T-helper 17 cell (primary cell): ENCODE measurements at regions not wholly inside any gene's neighbourhood (a gene's known extent, or its start where the extent isn't known, plus 50 kb on each side); places are given as distances from the start of the nearest gene placed in this dataset.

ENCODE experiments used
- ATAC-seq: fragments of 150-1000 bp; cut with Tn5 transposase; 2 replicates; pipeline ENCODE4 v1.10.0; 2021; ENCODE audit warnings: mild to moderate bottlenecking, moderate library complexity
- DNase-seq, 3 donors: peaks; one replicate each; pipeline versions ENCODE4 v3.0.0 to v3.0.0-alpha.2; 2020 to 2021
- H3K9me3 ChIP-seq: one replicate; pipeline ENCODE4 v1.7.0; 2013; ENCODE audit warnings: low read length, mild to moderate bottlenecking; ENCODE audit not compliant: control insufficient read depth, poor library complexity, severe bottlenecking
- H3K27ac Mint-ChIP-seq: one replicate; pipeline ENCODE4 v1.8.0; 2022; ENCODE audit warnings: mild to moderate bottlenecking, moderate library complexity, mixed read lengths
- H3K27me3 Mint-ChIP-seq: one replicate; pipeline ENCODE4 v1.8.0; 2022; ENCODE audit warnings: mixed read lengths
- H3K36me3 Mint-ChIP-seq: one replicate; pipeline ENCODE4 v1.8.0; 2022; ENCODE audit warnings: low read depth, mixed read lengths
- H3K4me1 Mint-ChIP-seq: one replicate; pipeline ENCODE4 v1.8.0; 2022; ENCODE audit warnings: mild to moderate bottlenecking, mixed read lengths
- H3K4me3 Mint-ChIP-seq: one replicate; pipeline ENCODE4 v1.8.0; 2022; ENCODE audit warnings: mild to moderate bottlenecking, moderate library complexity, mixed read lengths

GRCh38 chr12:86543716-86544115 lies 287.5 kb upstream of the MGAT4C start:
- H3K27me3 Mint-ChIP-seq, result no peaks in the 10 kb centered on the region
- ATAC-seq (no peak), DNase-seq (no peak)
- H3K4me1 Mint-ChIP-seq, result no peaks in the 10 kb centered on the region
- no peak overlapping the region for H3K4me3 Mint-ChIP-seq
- H3K36me3 Mint-ChIP-seq, result no peaks in the 10 kb centered on the region
- no peak overlapping the region for H3K27ac Mint-ChIP-seq
- H3K9me3 ChIP-seq, result no peaks in the 10 kb centered on the region

DNA sequence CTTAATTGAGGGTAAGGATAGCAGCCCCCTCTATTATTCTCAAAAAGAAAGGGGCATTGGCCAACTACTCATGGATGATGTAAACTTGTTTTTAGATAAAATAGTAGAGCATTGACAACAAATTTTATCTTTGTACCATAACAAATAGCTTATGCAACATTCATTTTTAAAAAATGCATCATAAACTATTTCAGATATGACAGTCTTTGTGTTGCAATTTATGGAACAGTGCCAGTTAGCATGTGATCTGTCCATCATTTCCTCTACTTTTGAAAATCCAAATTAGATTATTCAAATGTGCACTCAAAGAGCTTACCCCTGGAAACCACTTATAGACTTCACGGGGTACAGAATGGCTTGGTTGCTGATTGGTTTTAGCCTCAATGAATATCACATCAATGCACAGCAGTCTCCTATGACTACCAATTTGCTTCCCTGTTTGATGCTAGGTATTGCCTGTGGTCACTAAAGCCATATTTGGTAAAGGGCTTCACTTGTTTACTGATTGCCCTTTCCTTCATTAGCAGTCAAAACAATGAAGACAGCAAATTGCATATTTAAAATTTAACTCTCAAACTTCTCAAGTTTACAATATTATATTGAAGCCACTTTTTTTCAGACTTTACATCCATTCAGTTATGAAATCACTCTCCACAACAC lies 274.9 kb upstream of the MGAT4C start:
- H3K9me3 ChIP-seq, result no peaks in the 10 kb centered on the region
- H3K4me3 Mint-ChIP-seq, result no peak overlapping the region
- ATAC-seq (no peak), DNase-seq (no peak)
- H3K27ac Mint-ChIP-seq, result no peak overlapping the region
- no peaks in the 10 kb centered on the region for H3K4me1 Mint-ChIP-seq
- H3K36me3 Mint-ChIP-seq, result no peaks in the 10 kb centered on the region
- no peaks in the 10 kb centered on the region for H3K27me3 Mint-ChIP-seq

GRCh38 chr12:86526060-86526595 lies 269.9 kb upstream of the MGAT4C start:
- H3K4me1 Mint-ChIP-seq, result no peaks in the 10 kb centered on the region

DNA sequence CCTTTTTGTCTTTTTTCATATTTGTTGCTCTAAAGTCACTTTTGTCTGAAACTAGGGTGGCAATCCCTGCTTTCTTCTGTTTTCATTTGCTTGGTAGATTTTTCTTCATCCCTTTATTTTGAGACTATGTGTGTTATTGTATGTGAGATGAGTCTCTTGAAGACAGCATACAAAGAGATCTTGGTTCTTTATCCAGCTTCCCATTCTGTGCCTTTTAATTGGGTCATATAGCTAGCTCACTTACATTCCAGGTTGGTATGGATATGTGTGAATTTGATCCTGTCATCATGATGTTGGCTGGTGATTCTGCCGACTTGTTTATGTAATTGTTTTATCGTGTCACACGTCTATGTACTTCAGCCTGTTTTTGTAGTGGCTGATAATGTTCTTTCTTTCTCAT lies 267.7 kb upstream of the MGAT4C start:
- ATAC-seq (no peak), DNase-seq (no peak)
- no peaks in the 10 kb centered on the region for H3K36me3 Mint-ChIP-seq
- H3K4me1 Mint-ChIP-seq, result no peaks in the 10 kb centered on the region
- no peaks in the 10 kb centered on the region for H3K27me3 Mint-ChIP-seq
- no peak overlapping the region for H3K27ac Mint-ChIP-seq
- no peaks in the 10 kb centered on the region for H3K9me3 ChIP-seq
- H3K4me3 Mint-ChIP-seq, result no peak overlapping the region

More at GRCh38 chr12:86526060-86526595, 269.9 kb upstream of the MGAT4C start:
- no peaks in the 10 kb centered on the region for H3K36me3 Mint-ChIP-seq
- no peaks in the 10 kb centered on the region for H3K9me3 ChIP-seq
- ATAC-seq (no peak), DNase-seq (no peak)
- no peak overlapping the region for H3K4me3 Mint-ChIP-seq
- H3K27ac Mint-ChIP-seq, result no peak overlapping the region
- no peaks in the 10 kb centered on the region for H3K27me3 Mint-ChIP-seq

DNA sequence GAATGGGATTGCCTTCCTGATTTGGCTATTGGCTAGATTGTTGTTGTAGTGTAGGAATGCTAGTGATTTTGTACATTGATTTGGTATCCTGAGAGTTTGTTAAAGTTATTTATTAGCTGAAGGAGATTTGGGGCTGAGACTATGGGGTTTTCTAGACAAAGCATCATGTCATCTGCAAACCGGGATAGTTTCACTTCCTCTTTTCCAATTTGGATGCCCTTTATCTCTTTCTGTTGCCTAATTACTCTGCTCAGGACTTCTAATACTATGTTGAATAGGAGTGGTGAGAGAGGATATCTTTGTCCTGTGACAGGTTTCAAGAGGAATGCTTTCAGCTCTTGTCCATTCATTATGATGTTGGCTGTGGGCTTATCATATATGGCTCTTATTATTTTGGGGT lies 265.7 kb upstream of the MGAT4C start:
- no peak for ATAC-seq
- H3K9me3 ChIP-seq, result peaks cover 2% of the 10 kb centered on the region
- no peaks in the 10 kb centered on the region for H3K27me3 Mint-ChIP-seq
- no peak overlapping the region for H3K27ac Mint-ChIP-seq
- H3K4me3 Mint-ChIP-seq, result no peak overlapping the region
- no peaks in the 10 kb centered on the region for H3K4me1 Mint-ChIP-seq
- no peak for DNase-seq
- no peaks in the 10 kb centered on the region for H3K36me3 Mint-ChIP-seq

- H3K4me1 Mint-ChIP-seq, result no peaks in the 10 kb centered on the region
- no peaks in the 10 kb centered on the region for H3K36me3 Mint-ChIP-seq
- no peak overlapping the region for H3K27ac Mint-ChIP-seq
- H3K9me3 ChIP-seq, result peaks cover 2% of the 10 kb centered on the region
- DNase-seq, result no peak
- H3K4me3 Mint-ChIP-seq, result no peak overlapping the region
- H3K27me3 Mint-ChIP-seq, result no peaks in the 10 kb centered on the region
- no peak for ATAC-seq
Observed at GRCh38 chr12:86513226-86513625, 257.0 kb upstream of the MGAT4C start.

DNA sequence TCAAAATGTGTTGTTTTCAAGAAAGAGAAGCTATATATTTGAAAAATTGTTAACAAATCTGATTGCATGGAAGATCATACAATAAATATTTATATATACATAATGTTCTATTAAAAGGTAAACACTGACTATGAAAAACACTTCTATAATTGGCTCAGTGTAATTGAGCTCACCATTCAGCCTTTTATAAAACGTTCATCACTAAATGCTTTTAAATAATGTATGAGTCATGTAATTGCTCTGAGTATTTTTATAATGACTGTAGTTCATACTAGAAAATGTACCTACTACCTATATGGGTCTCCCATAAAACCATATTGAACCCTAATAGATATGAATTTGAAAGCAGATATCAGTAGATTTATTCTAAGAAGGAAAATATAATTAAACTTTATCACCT lies 240.4 kb upstream of the MGAT4C start:
- H3K9me3 ChIP-seq, result no peaks in the 10 kb centered on the region
- H3K36me3 Mint-ChIP-seq, result no peaks in the 10 kb centered on the region
- no peak for ATAC-seq
- H3K27me3 Mint-ChIP-seq, result no peaks in the 10 kb centered on the region
- H3K4me1 Mint-ChIP-seq, result no peaks in the 10 kb centered on the region
- no peak for DNase-seq
- H3K4me3 Mint-ChIP-seq, result no peak overlapping the region
- no peak overlapping the region for H3K27ac Mint-ChIP-seq

DNA sequence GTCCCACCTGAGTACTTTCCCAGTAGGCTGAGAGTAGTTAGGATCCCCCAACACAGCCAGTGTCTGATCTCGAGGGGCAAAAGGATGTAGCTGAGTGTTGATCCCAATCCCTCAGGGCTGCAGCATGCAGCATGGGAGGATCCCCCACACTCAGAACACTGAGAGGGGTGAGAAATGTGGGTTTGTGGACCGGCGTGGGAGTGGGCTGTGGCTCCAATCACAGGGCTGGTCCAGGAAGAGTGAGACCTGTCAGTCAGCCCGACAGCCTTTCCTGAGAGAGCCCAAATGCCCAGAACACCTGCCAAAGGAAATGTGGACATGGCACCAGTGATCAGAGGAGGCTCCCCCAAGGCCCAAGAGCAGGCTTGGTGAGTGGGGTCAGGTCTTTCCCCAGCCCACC lies 228.3 kb upstream of the MGAT4C start:
- no peaks in the 10 kb centered on the region for H3K4me1 Mint-ChIP-seq
- no peak for DNase-seq
- H3K9me3 ChIP-seq, result no peaks in the 10 kb centered on the region
- H3K27ac Mint-ChIP-seq, result no peak overlapping the region
- ATAC-seq, result no peak
- no peaks in the 10 kb centered on the region for H3K27me3 Mint-ChIP-seq
- no peak overlapping the region for H3K4me3 Mint-ChIP-seq
- H3K36me3 Mint-ChIP-seq, result no peaks in the 10 kb centered on the region

GRCh38 chr12:86473231-86473630 lies 217.0 kb upstream of the MGAT4C start:
- no peak for ATAC-seq
- no peak overlapping the region for H3K27ac Mint-ChIP-seq

GRCh38 chr12:86456776-86457175 lies 200.6 kb upstream of the MGAT4C start:
- Mint-ChIP-seq H3K27me3 (no peaks in the 10 kb centered on the region), H3K4me1 (no peaks in the 10 kb centered on the region), H3K27ac (no peak overlapping the region), H3K4me3 (no peak overlapping the region), H3K36me3 (no peaks in the 10 kb centered on the region)
- ATAC-seq, result no peak
- DNase-seq, result no peak
- no peaks in the 10 kb centered on the region for H3K9me3 ChIP-seq

More at GRCh38 chr12:86473231-86473630, 217.0 kb upstream of the MGAT4C start:
- no peak for DNase-seq
- H3K9me3 ChIP-seq, result no peaks in the 10 kb centered on the region
- H3K4me1 Mint-ChIP-seq, result no peaks in the 10 kb centered on the region
- H3K27me3 Mint-ChIP-seq, result no peaks in the 10 kb centered on the region
- no peak overlapping the region for H3K4me3 Mint-ChIP-seq
- no peaks in the 10 kb centered on the region for H3K36me3 Mint-ChIP-seq

- DNase-seq (no peak), ATAC-seq (no peak)
- Mint-ChIP-seq H3K27ac (no peak overlapping the region), H3K27me3 (no peaks in the 10 kb centered on the region), H3K4me1 (no peaks in the 10 kb centered on the region), H3K4me3 (no peak overlapping the region), H3K36me3 (no peaks in the 10 kb centered on the region)
- no peaks in the 10 kb centered on the region for H3K9me3 ChIP-seq
Observed at GRCh38 chr12:86456241-86456640, 200.1 kb upstream of the MGAT4C start.

DNA sequence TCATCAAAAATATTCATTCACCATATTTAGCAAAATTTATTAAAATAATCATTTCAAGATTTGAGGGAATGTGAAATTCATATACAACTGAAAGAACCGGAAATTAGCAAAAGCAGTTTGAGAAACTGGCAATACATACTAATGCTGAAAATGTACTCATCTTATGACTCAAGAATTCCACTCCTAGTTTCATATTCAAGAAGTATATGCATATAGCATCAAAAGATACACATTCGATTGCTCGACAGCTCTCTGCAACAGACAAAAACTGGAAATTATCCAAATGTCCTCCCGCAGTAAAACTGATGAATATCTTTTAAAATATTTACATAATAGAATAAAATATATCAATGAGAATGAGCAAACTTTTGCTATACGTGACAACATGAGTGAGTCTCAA lies 189.2 kb upstream of the MGAT4C start:
- H3K9me3 ChIP-seq, result no peaks in the 10 kb centered on the region
- Mint-ChIP-seq H3K4me3 (no peak overlapping the region), H3K4me1 (no peaks in the 10 kb centered on the region), H3K27me3 (no peaks in the 10 kb centered on the region), H3K27ac (no peak overlapping the region), H3K36me3 (no peaks in the 10 kb centered on the region)
- ATAC-seq, result no peak
- no peak for DNase-seq

DNA sequence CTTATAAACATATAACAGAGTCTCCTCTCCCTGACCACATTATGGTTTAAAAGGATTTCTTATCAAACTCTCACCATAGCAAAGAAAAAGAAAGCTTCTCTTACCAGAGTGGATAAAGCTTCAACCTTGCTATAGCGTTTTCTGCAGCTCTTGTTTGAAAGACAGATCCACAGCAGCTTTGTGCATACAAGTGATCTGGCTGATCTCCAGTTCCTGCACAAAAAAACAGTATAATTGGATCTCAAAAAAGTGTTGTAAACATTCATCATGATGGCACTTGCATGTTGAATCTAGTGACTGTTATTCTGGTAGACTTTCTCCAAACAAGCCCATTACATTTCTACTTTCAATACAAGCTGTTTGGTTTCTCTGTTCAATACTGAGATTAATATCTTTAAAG lies 178.9 kb upstream of the MGAT4C start:
- no peak overlapping the region for H3K4me3 Mint-ChIP-seq
- H3K27me3 Mint-ChIP-seq, result no peaks in the 10 kb centered on the region
- ATAC-seq (no peak), DNase-seq (no peak)
- no peaks in the 10 kb centered on the region for H3K36me3 Mint-ChIP-seq
- H3K4me1 Mint-ChIP-seq, result no peaks in the 10 kb centered on the region
- no peaks in the 10 kb centered on the region for H3K9me3 ChIP-seq
- H3K27ac Mint-ChIP-seq, result no peak overlapping the region

DNA sequence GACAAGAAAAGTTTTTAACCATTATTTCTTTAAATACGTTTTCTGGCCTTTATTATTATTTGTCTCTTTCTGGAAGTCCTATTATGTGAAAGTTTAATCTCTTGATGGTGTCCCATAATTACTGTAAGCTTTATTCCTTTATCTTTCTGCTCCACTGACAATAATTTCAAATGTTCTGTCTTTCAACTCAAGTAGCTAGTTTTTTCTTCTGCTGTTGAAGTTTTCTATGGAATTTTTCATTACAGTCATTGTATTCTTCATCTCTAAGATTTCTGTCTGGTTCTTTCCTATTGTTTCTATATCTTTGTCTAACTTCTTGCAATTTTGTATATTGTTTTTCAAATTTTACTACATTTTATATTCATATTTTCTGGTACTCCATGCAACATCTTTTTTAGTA lies 173.6 kb upstream of the MGAT4C start:
- H3K9me3 ChIP-seq, result no peaks in the 10 kb centered on the region
- Mint-ChIP-seq H3K36me3 (no peaks in the 10 kb centered on the region), H3K27me3 (no peaks in the 10 kb centered on the region), H3K4me1 (no peaks in the 10 kb centered on the region), H3K4me3 (no peak overlapping the region), H3K27ac (no peak overlapping the region)
- ATAC-seq (no peak), DNase-seq (no peak)
